Stimulated activated naive CD8-positive, alpha-beta T cell treated with anti-CD3 and anti-CD28 coated beads, Interleukin-15, Interleukin-2, amounts not matched to agents 100 U/mL and 50 U/mL, for 24 hours (primary cell): ENCODE measurements at regions not wholly inside any gene's neighbourhood (a gene's known extent, or its start where the extent isn't known, plus 50 kb on each side); places are given as distances from the start of the nearest gene placed in this dataset.
"Not testable (repeated sequence)": the region's sequence is repeated elsewhere in the genome, so short reads cannot be mapped to it uniquely, and the experiment has no call there.

ENCODE experiments used
- ATAC-seq: fragments of 150-1000 bp; cut with Tn5 transposase; one replicate; pipeline ENCODE4 v1.10.0; 2021
- DNase-seq: peaks from one replicate; pipeline ENCODE4 v3.0.0; 2021

GRCh38 chr20:51185861-51186260 lies 163.0 kb upstream of the KCNG1 start:
- DNase-seq: no peak
- no peak for ATAC-seq

DNA sequence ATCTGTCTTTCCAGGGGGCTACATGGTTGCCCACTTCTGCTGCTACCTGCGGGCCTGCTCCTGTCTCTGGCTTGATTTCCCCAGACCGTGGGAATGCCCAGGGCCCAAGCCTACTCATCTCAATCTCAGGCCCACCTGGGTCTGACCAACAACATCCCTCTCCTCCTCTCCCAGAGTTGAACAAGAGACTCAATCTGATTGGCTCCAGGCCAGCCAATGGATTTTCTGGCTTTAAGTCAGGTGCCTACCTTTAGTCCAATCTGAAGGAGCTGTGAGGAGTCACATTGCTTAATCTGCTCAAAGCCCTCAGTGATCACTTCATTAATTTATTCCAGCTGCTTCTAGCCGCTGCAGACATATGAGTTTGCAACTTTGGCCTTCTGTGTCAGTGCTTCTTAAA lies 162.4 kb upstream of the KCNG1 start:
- ATAC-seq: no peak

GRCh38 chr20:51184289-51184688 lies 161.4 kb upstream of the KCNG1 start:
- ATAC-seq: no peak

More for the DNA sequence above, 162.4 kb upstream of the KCNG1 start:
- DNase-seq: no peak

GRCh38 chr20:51183451-51183850 lies 160.5 kb upstream of the KCNG1 start:
- DNase-seq: no peak
- ATAC-seq: no peak

More at GRCh38 chr20:51184289-51184688, 161.4 kb upstream of the KCNG1 start:
- no peak for DNase-seq

- DNase-seq (no peak), ATAC-seq (no peak)
Observed at GRCh38 chr20:51182571-51182970, 159.7 kb upstream of the KCNG1 start.

- DNase-seq: no peak
- no peak for ATAC-seq
Observed at GRCh38 chr20:51178153-51178552, 155.2 kb upstream of the KCNG1 start.

DNA sequence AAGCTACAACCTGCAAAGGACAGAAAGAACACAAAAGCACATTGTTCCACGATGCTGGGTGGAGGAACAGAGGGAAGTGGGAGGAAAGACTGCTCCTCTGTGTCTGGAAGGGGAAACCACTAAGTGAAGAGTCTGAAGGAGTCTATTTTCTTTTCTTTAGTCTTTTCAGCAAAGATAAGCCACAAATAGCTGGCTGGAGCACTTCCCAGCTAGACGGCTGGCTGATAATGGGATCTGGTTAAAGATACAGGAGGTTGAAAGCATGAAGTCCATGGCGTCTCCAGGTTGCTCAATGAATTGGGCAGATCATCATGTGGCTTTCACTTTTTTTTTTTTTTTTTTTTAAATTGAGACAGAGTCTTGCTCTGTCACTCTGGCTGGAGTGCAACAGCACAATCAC lies 154.0 kb upstream of the KCNG1 start:
- ATAC-seq (no peak), DNase-seq (no peak)

DNA sequence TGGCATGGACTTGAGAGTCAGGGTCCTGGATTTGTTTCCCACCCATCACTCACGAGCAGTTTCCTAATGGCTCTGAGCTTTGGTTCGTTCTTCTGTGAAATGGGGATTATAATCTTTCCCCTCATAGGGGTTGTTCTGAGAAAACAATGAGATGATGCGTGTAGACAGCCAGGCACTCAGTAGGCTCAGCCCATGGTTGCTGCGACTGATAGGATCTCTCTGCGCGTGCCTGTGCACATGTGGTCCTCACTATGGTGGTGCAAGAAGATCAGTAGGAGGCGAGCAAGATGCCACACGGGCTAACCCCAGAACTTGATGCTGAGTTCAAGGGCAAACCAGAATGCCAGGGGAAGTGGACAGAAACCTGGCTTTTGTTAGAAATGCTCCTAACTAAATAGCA lies 153.5 kb upstream of the KCNG1 start:
- no peak for ATAC-seq
- no peak for DNase-seq

DNA sequence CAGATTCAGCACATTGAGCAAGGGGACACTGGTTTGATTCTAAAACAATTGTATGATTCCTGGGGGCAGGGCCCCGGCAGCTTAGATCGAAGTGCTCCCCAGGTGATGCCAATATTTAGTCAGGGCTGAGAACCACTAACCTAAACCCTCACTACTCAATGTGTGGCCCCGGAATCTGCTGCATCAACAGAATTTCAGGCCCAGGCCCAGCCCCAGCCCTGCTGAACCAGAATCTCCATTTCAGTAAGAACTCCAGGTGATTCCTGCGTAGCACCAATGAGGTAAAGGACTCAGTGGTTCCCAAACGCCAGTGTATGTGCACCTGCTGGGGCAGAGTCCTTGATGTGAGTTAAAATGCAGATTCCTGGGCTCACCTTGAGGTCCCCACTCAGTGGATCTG lies 152.8 kb upstream of the KCNG1 start:
- ATAC-seq: no peak
- DNase-seq: no peak

DNA sequence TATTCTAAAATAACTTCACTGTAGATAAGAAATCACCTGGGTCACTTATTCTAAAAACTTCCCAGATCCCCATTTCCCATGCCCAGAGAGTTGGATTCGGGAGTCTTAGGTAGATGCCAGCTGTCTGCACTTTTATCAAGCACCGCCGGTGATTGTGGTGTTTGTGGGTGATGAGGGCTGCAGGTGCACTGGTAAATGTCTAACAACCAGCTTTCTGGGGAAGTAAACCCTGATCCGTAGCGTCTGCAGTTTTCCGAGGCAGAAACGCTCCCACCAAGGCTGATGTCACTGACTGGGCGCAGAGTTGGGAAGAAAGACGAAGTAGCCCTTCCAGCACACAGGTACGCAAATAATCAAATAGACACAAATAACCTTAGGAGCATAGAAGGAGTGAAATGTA lies 152.2 kb upstream of the KCNG1 start:
- ATAC-seq: no peak
- no peak for DNase-seq

- DNase-seq (no peak), ATAC-seq (no peak)
Observed at GRCh38 chr20:51174536-51174935, 151.6 kb upstream of the KCNG1 start.

DNA sequence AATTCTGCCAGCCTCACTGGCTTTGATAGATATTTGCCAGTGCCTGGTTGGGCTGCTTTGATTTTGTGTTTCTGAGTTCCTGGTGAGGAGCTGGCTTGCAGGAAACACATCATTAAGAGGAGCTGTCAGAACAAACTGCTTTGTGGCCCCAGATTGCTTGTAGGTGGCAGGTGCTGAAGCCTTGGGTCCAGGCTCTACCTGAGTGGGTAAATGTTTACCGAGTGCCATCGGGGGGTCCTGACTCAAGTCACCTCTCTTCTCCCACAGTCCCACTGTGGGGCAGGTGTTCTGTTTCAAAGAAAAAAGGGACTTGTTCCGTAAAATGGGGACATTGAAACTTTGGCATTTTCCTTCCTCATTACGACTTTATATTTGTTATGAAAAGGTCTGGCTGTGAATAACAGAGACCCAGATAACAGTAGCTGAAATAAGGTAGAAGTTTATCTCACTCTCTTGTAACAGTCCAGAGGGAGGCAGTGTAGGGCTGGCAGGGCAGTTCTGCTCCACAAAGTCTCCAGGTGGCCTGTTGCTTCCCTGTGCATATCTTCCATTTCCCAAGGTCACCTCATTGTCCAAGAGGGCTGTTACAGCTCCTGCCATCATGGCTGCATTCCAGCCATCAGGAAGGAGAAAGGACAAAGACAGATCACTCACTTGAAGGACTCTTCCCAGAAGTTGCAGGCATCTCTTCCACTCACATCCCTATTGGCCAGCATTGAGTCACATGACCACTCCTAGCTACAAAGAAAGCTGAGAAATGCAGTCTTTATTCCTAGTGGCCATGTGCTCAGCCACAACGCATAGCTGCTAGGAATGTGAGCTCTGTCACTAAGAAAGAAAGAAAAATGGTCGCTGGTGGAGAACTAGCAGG lies 149.9 kb upstream of the KCNG1 start:
- ATAC-seq (no peak), DNase-seq (no peak)

DNA sequence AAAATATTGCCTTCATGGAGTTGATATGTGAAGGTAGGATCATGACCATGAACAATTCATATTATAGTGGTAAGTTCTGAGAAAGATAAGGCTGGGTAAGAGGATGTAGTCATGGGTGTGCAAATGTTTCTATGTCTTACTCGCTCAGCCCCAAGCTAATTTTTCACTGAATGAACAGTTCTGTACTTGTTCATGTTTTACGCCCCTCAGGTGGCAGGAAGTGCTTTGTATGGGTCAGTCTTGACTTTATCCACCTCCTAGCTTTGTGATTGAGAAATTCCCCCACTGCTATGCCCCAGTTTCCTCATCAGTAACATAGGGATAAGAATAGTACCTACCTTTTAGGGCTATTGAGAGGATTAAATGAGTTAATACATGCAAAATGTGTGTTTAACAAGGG lies 148.2 kb upstream of the KCNG1 start:
- no peak for DNase-seq
- no peak for ATAC-seq

DNA sequence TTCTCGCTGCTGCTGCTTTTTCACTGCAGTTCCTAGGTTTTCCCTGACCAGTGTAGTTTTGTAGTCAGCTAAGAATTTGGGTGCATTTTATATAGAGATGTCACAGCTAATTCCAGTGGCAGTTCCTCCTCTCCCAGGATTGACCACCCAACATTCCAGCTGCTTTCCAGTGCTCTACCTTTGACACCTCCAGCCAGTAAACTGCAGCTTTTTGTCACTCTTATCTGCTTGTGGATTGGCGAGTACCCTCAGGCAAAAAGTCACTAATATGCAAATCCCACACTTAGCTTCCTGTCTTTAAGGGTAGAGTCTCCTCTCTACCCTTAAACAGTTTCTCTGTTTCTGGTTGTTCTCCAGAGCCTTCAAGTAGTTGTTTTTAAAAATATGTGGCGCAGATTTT lies 146.9 kb upstream of the KCNG1 start:
- ATAC-seq (no peak), DNase-seq (no peak)

DNA sequence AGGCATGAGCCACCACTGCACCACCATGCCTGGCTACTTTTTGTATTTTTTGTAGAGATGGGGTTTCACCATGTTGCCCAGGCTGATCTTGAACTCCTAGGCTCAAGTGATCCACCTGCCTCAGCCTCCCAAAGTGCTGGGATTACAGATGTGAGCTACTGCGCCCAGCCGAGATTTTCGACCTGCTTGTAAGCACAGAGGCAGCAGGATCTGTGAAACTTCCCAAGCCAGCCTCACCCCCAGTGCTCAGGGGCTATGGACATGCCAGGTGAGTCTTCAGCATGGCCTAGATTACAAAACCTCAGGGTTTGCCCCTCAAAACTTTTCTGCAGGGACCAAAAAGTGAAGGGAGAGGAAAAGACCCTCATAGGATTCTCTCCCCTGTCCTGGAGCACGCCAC lies 145.0 kb upstream of the KCNG1 start:
- not testable (repeated sequence) for DNase-seq, ATAC-seq

DNA sequence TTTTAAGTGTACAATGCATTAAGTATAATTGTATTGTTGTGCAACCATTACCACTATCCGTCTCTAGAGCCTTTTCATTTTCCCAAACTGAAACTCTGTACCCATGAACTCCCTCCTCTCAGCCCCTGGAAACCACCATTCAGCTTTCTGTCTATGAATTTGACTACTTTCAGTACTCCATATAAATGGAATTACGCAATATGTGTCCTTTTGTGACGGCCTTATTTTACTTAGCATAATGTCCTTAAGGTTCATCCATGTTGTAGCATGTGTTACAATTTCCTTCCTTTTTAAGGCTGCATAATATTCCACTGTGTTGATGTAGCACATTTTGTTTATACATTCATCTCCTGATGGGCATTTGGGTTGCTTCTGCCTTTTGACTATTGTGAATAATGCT lies 143.6 kb upstream of the KCNG1 start:
- ATAC-seq (no peak), DNase-seq (no peak)

GRCh38 chr20:51165131-51165530 lies 142.2 kb upstream of the KCNG1 start:
- no peak for DNase-seq
- ATAC-seq: no peak

DNA sequence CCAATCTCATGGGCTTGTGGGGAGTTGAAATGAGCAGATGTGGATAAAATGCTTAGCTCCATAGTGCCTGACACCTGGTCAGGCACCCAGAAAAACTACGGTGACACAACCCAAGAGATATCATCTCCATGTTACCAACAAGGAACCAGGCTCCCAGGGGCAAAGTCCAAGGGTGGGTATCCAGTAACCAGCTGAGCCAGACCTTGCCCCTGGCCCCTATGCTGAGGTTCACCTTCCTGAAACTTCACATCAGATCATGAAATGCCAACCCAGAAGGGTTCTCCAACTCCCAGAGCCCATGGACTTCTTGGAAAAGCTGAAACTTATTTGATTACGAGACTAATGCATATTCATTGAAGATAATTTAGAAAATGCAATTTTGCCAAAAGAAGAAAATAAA lies 141.8 kb upstream of the KCNG1 start:
- ATAC-seq (no peak), DNase-seq (no peak)

DNA sequence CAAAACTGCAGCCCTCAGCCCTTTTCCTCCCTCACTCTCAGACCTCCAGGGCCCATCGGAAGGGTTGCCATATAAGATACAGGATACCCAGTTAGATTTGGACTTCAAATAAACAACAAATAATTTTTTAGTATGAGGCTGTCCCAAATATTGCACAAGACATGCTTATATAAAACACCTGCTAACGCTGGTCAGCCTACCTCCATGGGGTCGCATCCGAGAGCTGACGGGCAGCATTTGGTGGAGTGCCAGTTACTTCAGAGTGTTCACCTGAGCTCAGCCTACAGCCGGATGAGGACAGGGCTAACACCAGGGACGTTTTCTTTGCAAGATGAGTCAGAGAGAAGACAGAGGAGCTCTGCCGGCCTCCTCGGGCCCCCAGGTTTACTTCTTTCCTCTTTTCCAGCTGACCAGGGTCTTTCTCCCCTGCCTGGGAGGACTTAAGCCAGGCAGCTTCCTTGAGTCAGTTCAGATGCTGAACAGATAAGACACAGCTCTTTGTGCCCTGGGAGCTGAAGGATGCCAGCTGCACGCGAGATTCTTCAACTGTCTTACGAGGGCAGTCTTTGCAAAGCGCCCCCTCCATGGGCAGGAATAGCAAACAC lies 141.2 kb upstream of the KCNG1 start:
- no peak for DNase-seq

GRCh38 chr20:51162015-51162414 lies 139.1 kb upstream of the KCNG1 start:
- ATAC-seq (no peak), DNase-seq (no peak)

More for the DNA sequence above, 141.2 kb upstream of the KCNG1 start:
- no peak for ATAC-seq

GRCh38 chr20:51160821-51161220 lies 137.9 kb upstream of the KCNG1 start:
- ATAC-seq: no peak
- no peak for DNase-seq

- DNase-seq: no peak
- no peak for ATAC-seq
Observed at GRCh38 chr20:51159981-51160380, 137.1 kb upstream of the KCNG1 start.

DNA sequence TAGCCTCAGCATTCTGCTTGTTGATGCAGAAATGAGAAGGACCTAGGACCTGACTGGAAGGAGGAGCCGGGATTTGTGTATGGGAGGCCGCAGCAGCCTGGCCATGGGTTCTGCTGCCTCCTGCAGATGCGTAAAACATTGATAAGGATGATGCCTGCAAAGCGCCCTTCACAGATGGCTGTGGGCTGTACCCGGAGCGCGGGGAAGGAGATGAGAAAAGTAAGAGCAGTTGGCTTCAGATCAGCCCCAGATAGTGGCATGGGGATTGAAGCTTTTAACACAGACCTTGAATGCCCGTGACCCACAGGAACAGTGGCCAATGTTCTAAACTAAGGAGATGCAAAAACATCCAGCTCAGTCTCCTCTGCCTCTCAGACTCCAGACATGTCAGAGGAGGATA lies 136.4 kb upstream of the KCNG1 start:
- ATAC-seq (no peak), DNase-seq (no peak)

DNA sequence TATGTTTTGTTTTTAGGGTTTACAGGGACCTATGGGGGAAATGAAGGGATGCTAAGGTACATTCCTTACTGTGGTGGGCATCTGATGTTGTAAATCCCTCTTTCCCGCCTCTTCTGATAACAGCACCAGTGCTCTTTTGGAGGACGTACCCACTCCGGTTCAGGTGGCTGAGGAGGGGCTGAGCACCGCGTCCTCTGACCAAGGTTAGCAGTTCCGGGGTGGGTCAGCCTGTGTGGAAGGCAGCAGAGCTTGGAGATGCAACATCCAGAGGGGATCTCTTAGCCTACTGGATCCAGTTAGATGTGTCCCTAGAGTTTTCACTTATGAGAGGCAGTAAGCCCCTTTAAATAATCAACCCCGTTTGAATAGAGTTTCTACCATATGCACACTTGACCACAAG lies 135.3 kb upstream of the KCNG1 start:
- no peak for DNase-seq
- ATAC-seq: no peak
